ENCODE measurements at regions not wholly inside any gene's neighbourhood (a gene's known extent, or its start where the extent isn't known, plus 50 kb on each side); places are given as distances from the start of the nearest gene placed in this dataset.

GRCh38 chr5:87010736-87011135, 256.9 kb upstream of the RASA1 start:
- no peak overlapping the region for H3K4me3 ChIP-seq (ENCODE audit: insufficient read depth, low read length, poor library complexity, severe bottlenecking)
- H2AFZ ChIP-seq (ENCODE audit: low read depth, low read length, severe bottlenecking), result no peak overlapping the region
- no peaks in the 10 kb centered on the region for H4K20me1 ChIP-seq (ENCODE audit: low read depth, low read length)
- no peaks in the 10 kb centered on the region for H3K27me3 ChIP-seq (ENCODE audit: low read length)
- no peak overlapping the region for H3K9ac ChIP-seq (ENCODE audit: low read length)
- H3F3A ChIP-seq (ENCODE audit: insufficient read depth), result no peaks in the 10 kb centered on the region
- no peaks in the 10 kb centered on the region for H3K79me2 ChIP-seq (ENCODE audit: insufficient read depth, low read length)
- no peak for TF ChIP-seq EZH2phosphoT487 (conservative IDR thresholded peaks at IDR 0.05; ENCODE audit: low read length)
- no peaks in the 10 kb centered on the region for H3K9me3 ChIP-seq (ENCODE audit: insufficient read depth, low read length)
- no peaks in the 10 kb centered on the region for H3K9me2 ChIP-seq (replicated peaks; ENCODE audit: insufficient read depth, low read length)
- H3K36me3 ChIP-seq (ENCODE audit: low read length), result no peaks in the 10 kb centered on the region
- H3K27ac ChIP-seq (ENCODE audit: low read depth, low read length), result no peak overlapping the region
- no peak overlapping the region for H3K4me2 ChIP-seq (ENCODE audit: low read depth, low read length, poor library complexity, severe bottlenecking)

GRCh38 chr5:87015901-87016300, 251.8 kb upstream of the RASA1 start:
- H3K9ac ChIP-seq (ENCODE audit: low read length), result no peak overlapping the region
- no peaks in the 10 kb centered on the region for H3K36me3 ChIP-seq (ENCODE audit: low read length)
- no peaks in the 10 kb centered on the region for H3K9me2 ChIP-seq (replicated peaks; ENCODE audit: insufficient read depth, low read length)
- no peak overlapping the region for H3K4me3 ChIP-seq (ENCODE audit: insufficient read depth, low read length, poor library complexity, severe bottlenecking)
- no peak overlapping the region for H2AFZ ChIP-seq (ENCODE audit: low read depth, low read length, severe bottlenecking)
- H3K4me2 ChIP-seq (ENCODE audit: low read depth, low read length, poor library complexity, severe bottlenecking), result no peak overlapping the region
- no peaks in the 10 kb centered on the region for H4K20me1 ChIP-seq (ENCODE audit: low read depth, low read length)
- H3K9me3 ChIP-seq (ENCODE audit: insufficient read depth, low read length), result no peaks in the 10 kb centered on the region
- H3F3A ChIP-seq (ENCODE audit: insufficient read depth), result no peaks in the 10 kb centered on the region
- no peaks in the 10 kb centered on the region for H3K27me3 ChIP-seq (ENCODE audit: low read length)
- TF ChIP-seq CTCF (IDR thresholded peaks at IDR 0.05; ENCODE audit: insufficient read depth, low read length, poor library complexity, severe bottlenecking) (no peak), EZH2phosphoT487 (conservative IDR thresholded peaks at IDR 0.05; ENCODE audit: low read length) (no peak)
- H3K79me2 ChIP-seq (ENCODE audit: insufficient read depth, low read length), result no peaks in the 10 kb centered on the region
- H3K27ac ChIP-seq (ENCODE audit: low read depth, low read length), result no peak overlapping the region

- no peak overlapping the region for H3K9ac ChIP-seq (ENCODE audit: low read length)
- TF ChIP-seq EZH2phosphoT487 (conservative IDR thresholded peaks at IDR 0.05; ENCODE audit: low read length) (no peak), CTCF (IDR thresholded peaks at IDR 0.05; ENCODE audit: insufficient read depth, low read length, poor library complexity, severe bottlenecking) (no peak)
- no peaks in the 10 kb centered on the region for H3K36me3 ChIP-seq (ENCODE audit: low read length)
- H3F3A ChIP-seq (ENCODE audit: insufficient read depth), result no peaks in the 10 kb centered on the region
- no peaks in the 10 kb centered on the region for H3K79me2 ChIP-seq (ENCODE audit: insufficient read depth, low read length)
- H3K27ac ChIP-seq (ENCODE audit: low read depth, low read length), result no peak overlapping the region
- peak overlapping the region; percentile 19 for H3K4me2 ChIP-seq (ENCODE audit: low read depth, low read length, poor library complexity, severe bottlenecking)
- H3K4me3 ChIP-seq (ENCODE audit: insufficient read depth, low read length, poor library complexity, severe bottlenecking), result no peak overlapping the region
- no peaks in the 10 kb centered on the region for H4K20me1 ChIP-seq (ENCODE audit: low read depth, low read length)
- no peaks in the 10 kb centered on the region for H3K9me3 ChIP-seq (ENCODE audit: insufficient read depth, low read length)
- no peaks in the 10 kb centered on the region for H3K9me2 ChIP-seq (replicated peaks; ENCODE audit: insufficient read depth, low read length)
- H2AFZ ChIP-seq (ENCODE audit: low read depth, low read length, severe bottlenecking), result peak overlapping the region; percentile 61
- no peaks in the 10 kb centered on the region for H3K27me3 ChIP-seq (ENCODE audit: low read length)
Observed at GRCh38 chr5:87020099-87020934, 247.4 kb upstream of the RASA1 start.

GRCh38 chr5:87022415-87022814, 245.3 kb upstream of the RASA1 start:
- Histone ChIP-seq H3K4me3 (ENCODE audit: insufficient read depth, low read length, poor library complexity, severe bottlenecking) (no peak overlapping the region), H3K9ac (ENCODE audit: low read length) (no peak overlapping the region), H3K36me3 (ENCODE audit: low read length) (no peaks in the 10 kb centered on the region), H2AFZ (ENCODE audit: low read depth, low read length, severe bottlenecking) (no peak overlapping the region), H3K9me3 (ENCODE audit: insufficient read depth, low read length) (no peaks in the 10 kb centered on the region), H4K20me1 (ENCODE audit: low read depth, low read length) (no peaks in the 10 kb centered on the region), H3K27me3 (ENCODE audit: low read length) (no peaks in the 10 kb centered on the region), H3K79me2 (ENCODE audit: insufficient read depth, low read length) (no peaks in the 10 kb centered on the region), H3K27ac (ENCODE audit: low read depth, low read length) (no peak overlapping the region), H3K9me2 (replicated peaks; ENCODE audit: insufficient read depth, low read length) (no peaks in the 10 kb centered on the region), H3K4me2 (ENCODE audit: low read depth, low read length, poor library complexity, severe bottlenecking) (no peak overlapping the region), H3F3A (ENCODE audit: insufficient read depth) (no peaks in the 10 kb centered on the region)
- TF ChIP-seq CTCF (IDR thresholded peaks at IDR 0.05; ENCODE audit: insufficient read depth, low read length, poor library complexity, severe bottlenecking) (no peak), EZH2phosphoT487 (conservative IDR thresholded peaks at IDR 0.05; ENCODE audit: low read length) (no peak)
